ENCODE measurements at regions not wholly inside any gene's neighbourhood (a gene's known extent, or its start where the extent isn't known, plus 50 kb on each side); places are given as distances from the start of the nearest gene placed in this dataset.

- TF ChIP-seq GATA2 (IDR thresholded peaks at IDR 0.05; ENCODE audit: low read depth, low read length) (no peak), GATA3 (IDR thresholded peaks at IDR 0.05; ENCODE audit: low read depth, low read length) (no peak)
Observed at GRCh38 chr15:26213427-26213826, 350.3 kb upstream of the ATP10A start.

Data from SH-SY5Y (cell line).